ENCODE measurements at regions not wholly inside any gene's neighbourhood (a gene's known extent, or its start where the extent isn't known, plus 50 kb on each side); places are given as distances from the start of the nearest gene placed in this dataset.
"Not testable (repeated sequence)": the region's sequence is repeated elsewhere in the genome, so short reads cannot be mapped to it uniquely, and the experiment has no call there.

GRCh38 chr1:72371259-72372035 lies 89.1 kb upstream of the NEGR1 start:
- H3K27me3 ChIP-seq (replicated peaks in 2 of 5; ENCODE audit: control insufficient read depth in 4 of 5, insufficient read depth in 5 of 5, low read length in 4 of 5): no peaks in the 10 kb centered on the region
- peaks cover under 1 to 17% (median 12%) of the 10 kb centered on the region in 4 experiments for H3K4me1 ChIP-seq (ENCODE audit: control extremely low read depth in 1 of 4, control insufficient read depth in 4 of 4, insufficient read depth in 4 of 4, low read length in 3 of 4)
- H3K9me3 ChIP-seq (ENCODE audit: control extremely low read depth in 1 of 5, control insufficient read depth in 4 of 5, insufficient read depth in 2 of 5, low read depth in 1 of 5, low read length in 4 of 5): peaks cover 0 to 2% (median 0%) of the 10 kb centered on the region in 5 experiments
- POLR2A ChIA-PET: no interaction called here
- H3K36me3 ChIP-seq (ENCODE audit: control insufficient read depth in 4 of 4, insufficient read depth in 4 of 4, low read length in 3 of 4): no peaks in the 10 kb centered on the region
- peak in 1 of 3 donors; percentile 10 for DNase-seq
- H3K4me3 ChIP-seq (ENCODE audit: control insufficient read depth in 1 of 7, extremely low read depth in 1 of 7, insufficient read depth in 4 of 7, low read depth in 2 of 7, low read length in 6 of 7): no peak overlapping the region
- no peak overlapping the region for H3K27ac ChIP-seq (ENCODE audit: insufficient read depth in 1 of 2, low read depth in 1 of 2, low read length in 2 of 2, poor library complexity in 1 of 2, severe bottlenecking in 2 of 2)
- CTCF ChIA-PET: interaction anchor here (1.2 kb wide), 1 partner anchor 85 kb away, joined by 3 read pairs; no protein-coding TSS in a partner anchor
- WGBS (ENCODE audit: insufficient coverage): 68% methylated on average over 2 of the region's 3 CpGs

DNA sequence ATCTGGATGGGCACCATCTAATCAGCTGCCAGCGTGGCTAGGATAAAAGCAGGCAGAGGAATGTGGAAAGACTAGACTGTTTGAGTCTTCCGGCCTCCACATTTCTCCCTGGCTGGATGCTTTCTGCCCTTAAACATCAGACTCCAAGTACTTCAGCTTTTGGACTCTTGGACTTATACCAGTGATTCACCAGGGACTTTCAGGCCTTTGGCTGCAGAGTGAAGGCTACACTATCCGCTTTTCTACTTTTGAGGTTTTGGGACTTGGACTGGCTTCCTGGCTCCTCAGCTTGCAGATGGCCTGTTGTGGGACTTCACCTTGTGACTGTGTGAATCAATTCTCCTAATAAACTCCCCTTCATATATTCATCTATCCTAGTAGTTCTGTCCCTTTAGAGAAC lies 88.5 kb upstream of the NEGR1 start:
- H3K9me3 ChIP-seq (ENCODE audit: control extremely low read depth in 1 of 5, control insufficient read depth in 4 of 5, insufficient read depth in 2 of 5, low read depth in 1 of 5, low read length in 4 of 5); H3K27ac ChIP-seq (ENCODE audit: insufficient read depth in 1 of 2, low read depth in 1 of 2, low read length in 2 of 2, poor library complexity in 1 of 2, severe bottlenecking in 2 of 2); POLR2A ChIA-PET; H3K36me3 ChIP-seq (ENCODE audit: control insufficient read depth in 4 of 4, insufficient read depth in 4 of 4, low read length in 3 of 4); H3K4me3 ChIP-seq (ENCODE audit: control insufficient read depth in 1 of 7, extremely low read depth in 1 of 7, insufficient read depth in 4 of 7, low read depth in 2 of 7, low read length in 6 of 7); DNase-seq; H3K27me3 ChIP-seq (replicated peaks in 2 of 5; ENCODE audit: control insufficient read depth in 4 of 5, insufficient read depth in 5 of 5, low read length in 4 of 5): not testable (repeated sequence)
- peaks cover 4 to 23% (median 16%) of the 10 kb centered on the region in 4 experiments for H3K4me1 ChIP-seq (ENCODE audit: control extremely low read depth in 1 of 4, control insufficient read depth in 4 of 4, insufficient read depth in 4 of 4, low read length in 3 of 4)
- WGBS (ENCODE audit: insufficient coverage): 94% methylated on average over 3 of the region's 3 CpGs
- CTCF ChIA-PET: interaction anchor here (1.2 kb wide), 1 partner anchor 84 kb away, joined by 3 read pairs; no protein-coding TSS in a partner anchor

- Histone ChIP-seq H3K36me3 (ENCODE audit: control insufficient read depth in 4 of 4, insufficient read depth in 4 of 4, low read length in 3 of 4) (no peaks in the 10 kb centered on the region), H3K4me1 (ENCODE audit: control extremely low read depth in 1 of 4, control insufficient read depth in 4 of 4, insufficient read depth in 4 of 4, low read length in 3 of 4) (peaks cover 4 to 30% (median 20%) of the 10 kb centered on the region in 4 experiments), H3K27ac (ENCODE audit: insufficient read depth in 1 of 2, low read depth in 1 of 2, low read length in 2 of 2, poor library complexity in 1 of 2, severe bottlenecking in 2 of 2) (no peak overlapping the region), H3K4me3 (ENCODE audit: control insufficient read depth in 1 of 7, extremely low read depth in 1 of 7, insufficient read depth in 4 of 7, low read depth in 2 of 7, low read length in 6 of 7) (peak overlapping the region in 1 of 7 experiments; percentile 38), H3K9me3 (ENCODE audit: control extremely low read depth in 1 of 5, control insufficient read depth in 4 of 5, insufficient read depth in 2 of 5, low read depth in 1 of 5, low read length in 4 of 5) (peaks cover 0 to 2% (median 0%) of the 10 kb centered on the region in 5 experiments), H3K27me3 (replicated peaks in 2 of 5; ENCODE audit: control insufficient read depth in 4 of 5, insufficient read depth in 5 of 5, low read length in 4 of 5) (no peaks in the 10 kb centered on the region)
- WGBS (ENCODE audit: insufficient coverage): no CpG with 5 or more reads among the region's 1 CpG
- ChIA-PET CTCF (interaction anchor here (1.2 kb wide), 1 partner anchor 84 kb away, joined by 4 read pairs; no protein-coding TSS in a partner anchor), POLR2A (no interaction called here)
- DNase-seq: peak in 2 of 3 donors; percentile 28 to 42
These were observed 86.9 kb upstream of the NEGR1 start for GRCh38 chr1:72369069-72369757.

GRCh38 chr1:72366466-72366865 lies 84.1 kb upstream of the NEGR1 start:
- ChIA-PET POLR2A (no interaction called here), CTCF (interaction anchor here (0.5 to 0.9 kb wide), 2 partner anchors 10 to 82 kb away, joined by 3 read pairs; no protein-coding TSS in a partner anchor)
- no peaks in the 10 kb centered on the region for H3K9me3 ChIP-seq (ENCODE audit: control extremely low read depth in 1 of 5, control insufficient read depth in 4 of 5, insufficient read depth in 2 of 5, low read depth in 1 of 5, low read length in 4 of 5)
- peak; percentile 86 to 97 (median 95) for DNase-seq
- H3K27ac ChIP-seq (ENCODE audit: insufficient read depth in 1 of 2, low read depth in 1 of 2, low read length in 2 of 2, poor library complexity in 1 of 2, severe bottlenecking in 2 of 2): no peak overlapping the region
- H3K4me3 ChIP-seq (ENCODE audit: control insufficient read depth in 1 of 7, extremely low read depth in 1 of 7, insufficient read depth in 4 of 7, low read depth in 2 of 7, low read length in 6 of 7): peak overlapping the region in 1 of 7 experiments; percentile 28
- WGBS (ENCODE audit: insufficient coverage): no CpG with 5 or more reads among the region's 1 CpG
- no peaks in the 10 kb centered on the region for H3K36me3 ChIP-seq (ENCODE audit: control insufficient read depth in 4 of 4, insufficient read depth in 4 of 4, low read length in 3 of 4)
- no peaks in the 10 kb centered on the region for H3K27me3 ChIP-seq (replicated peaks in 2 of 5; ENCODE audit: control insufficient read depth in 4 of 5, insufficient read depth in 5 of 5, low read length in 4 of 5)
- peaks cover 4 to 30% (median 19%) of the 10 kb centered on the region in 4 experiments for H3K4me1 ChIP-seq (ENCODE audit: control extremely low read depth in 1 of 4, control insufficient read depth in 4 of 4, insufficient read depth in 4 of 4, low read length in 3 of 4)

GRCh38 chr1:72365693-72366092 lies 83.4 kb upstream of the NEGR1 start:
- POLR2A ChIA-PET: no interaction called here
- Histone ChIP-seq H3K36me3 (ENCODE audit: control insufficient read depth in 4 of 4, insufficient read depth in 4 of 4, low read length in 3 of 4) (no peaks in the 10 kb centered on the region), H3K9me3 (ENCODE audit: control extremely low read depth in 1 of 5, control insufficient read depth in 4 of 5, insufficient read depth in 2 of 5, low read depth in 1 of 5, low read length in 4 of 5) (no peaks in the 10 kb centered on the region), H3K4me1 (ENCODE audit: control extremely low read depth in 1 of 4, control insufficient read depth in 4 of 4, insufficient read depth in 4 of 4, low read length in 3 of 4) (peaks cover 4 to 30% (median 18%) of the 10 kb centered on the region in 4 experiments), H3K4me3 (ENCODE audit: control insufficient read depth in 1 of 7, extremely low read depth in 1 of 7, insufficient read depth in 4 of 7, low read depth in 2 of 7, low read length in 6 of 7) (no peak overlapping the region), H3K27me3 (replicated peaks in 2 of 5; ENCODE audit: control insufficient read depth in 4 of 5, insufficient read depth in 5 of 5, low read length in 4 of 5) (no peaks in the 10 kb centered on the region), H3K27ac (ENCODE audit: insufficient read depth in 1 of 2, low read depth in 1 of 2, low read length in 2 of 2, poor library complexity in 1 of 2, severe bottlenecking in 2 of 2) (no peak overlapping the region)
- CTCF ChIA-PET: interaction anchor here (0.5 to 0.9 kb wide), 4 partner anchors 9 to 949 kb away, joined by 3 read pairs; no protein-coding TSS in a partner anchor
- DNase-seq: no peak
- no CpG with 5 or more reads among the region's 3 CpGs for WGBS (ENCODE audit: insufficient coverage)

DNA sequence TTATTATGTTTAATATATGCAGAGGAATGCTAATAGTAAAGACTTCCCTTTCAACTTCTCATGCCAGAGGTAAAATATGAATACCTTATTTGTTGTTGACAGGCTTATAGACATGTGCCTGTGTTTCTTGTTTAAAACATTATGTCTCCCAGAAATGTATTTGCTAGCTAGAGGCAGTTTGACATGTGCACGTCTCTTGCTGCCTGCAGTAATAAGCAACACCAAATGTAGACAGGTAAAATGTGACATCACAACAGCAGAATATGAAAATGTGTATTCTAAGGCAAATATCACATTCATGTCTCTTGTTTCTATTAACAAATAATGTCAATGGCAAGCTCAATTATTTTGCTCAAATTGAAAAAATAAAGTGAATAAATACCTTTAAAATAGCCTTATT lies 80.2 kb upstream of the NEGR1 start:
- no peak for DNase-seq
- ChIA-PET CTCF (no interaction called here), POLR2A (no interaction called here)
- H3K4me1 ChIP-seq (ENCODE audit: control extremely low read depth in 1 of 4, control insufficient read depth in 4 of 4, insufficient read depth in 4 of 4, low read length in 3 of 4): peaks cover 4 to 21% (median 14%) of the 10 kb centered on the region in 4 experiments
- H3K27ac ChIP-seq (ENCODE audit: insufficient read depth in 1 of 2, low read depth in 1 of 2, low read length in 2 of 2, poor library complexity in 1 of 2, severe bottlenecking in 2 of 2): no peak overlapping the region
- no peaks in the 10 kb centered on the region for H3K36me3 ChIP-seq (ENCODE audit: control insufficient read depth in 4 of 4, insufficient read depth in 4 of 4, low read length in 3 of 4)
- no CpG with 5 or more reads among the region's 1 CpG for WGBS (ENCODE audit: insufficient coverage)
- no peak overlapping the region for H3K4me3 ChIP-seq (ENCODE audit: control insufficient read depth in 1 of 7, extremely low read depth in 1 of 7, insufficient read depth in 4 of 7, low read depth in 2 of 7, low read length in 6 of 7)
- H3K27me3 ChIP-seq (replicated peaks in 2 of 5; ENCODE audit: control insufficient read depth in 4 of 5, insufficient read depth in 5 of 5, low read length in 4 of 5): no peaks in the 10 kb centered on the region
- no peaks in the 10 kb centered on the region for H3K9me3 ChIP-seq (ENCODE audit: control extremely low read depth in 1 of 5, control insufficient read depth in 4 of 5, insufficient read depth in 2 of 5, low read depth in 1 of 5, low read length in 4 of 5)

- Histone ChIP-seq H3K36me3 (ENCODE audit: control insufficient read depth in 4 of 4, insufficient read depth in 4 of 4, low read length in 3 of 4) (no peaks in the 10 kb centered on the region), H3K27ac (ENCODE audit: insufficient read depth in 1 of 2, low read depth in 1 of 2, low read length in 2 of 2, poor library complexity in 1 of 2, severe bottlenecking in 2 of 2) (no peak overlapping the region), H3K27me3 (replicated peaks in 2 of 5; ENCODE audit: control insufficient read depth in 4 of 5, insufficient read depth in 5 of 5, low read length in 4 of 5) (no peaks in the 10 kb centered on the region), H3K9me3 (ENCODE audit: control extremely low read depth in 1 of 5, control insufficient read depth in 4 of 5, insufficient read depth in 2 of 5, low read depth in 1 of 5, low read length in 4 of 5) (no peaks in the 10 kb centered on the region), H3K4me3 (ENCODE audit: control insufficient read depth in 1 of 7, extremely low read depth in 1 of 7, insufficient read depth in 4 of 7, low read depth in 2 of 7, low read length in 6 of 7) (no peak overlapping the region), H3K4me1 (ENCODE audit: control extremely low read depth in 1 of 4, control insufficient read depth in 4 of 4, insufficient read depth in 4 of 4, low read length in 3 of 4) (no peaks in the 10 kb centered on the region)
- ChIA-PET CTCF (no interaction called here), POLR2A (interaction anchor here (0.6 kb wide), 1 partner anchor 72 kb away, joined by 4 read pairs; no protein-coding TSS in a partner anchor)
- no peak for DNase-seq
- 100% methylated on average over 1 of the region's 1 CpG for WGBS (ENCODE audit: insufficient coverage)
These were observed 75.1 kb upstream of the NEGR1 start for GRCh38 chr1:72357411-72357810.
